ENCODE measurements at regions not wholly inside any gene's neighbourhood (a gene's known extent, or its start where the extent isn't known, plus 50 kb on each side); places are given as distances from the start of the nearest gene placed in this dataset.

DNA sequence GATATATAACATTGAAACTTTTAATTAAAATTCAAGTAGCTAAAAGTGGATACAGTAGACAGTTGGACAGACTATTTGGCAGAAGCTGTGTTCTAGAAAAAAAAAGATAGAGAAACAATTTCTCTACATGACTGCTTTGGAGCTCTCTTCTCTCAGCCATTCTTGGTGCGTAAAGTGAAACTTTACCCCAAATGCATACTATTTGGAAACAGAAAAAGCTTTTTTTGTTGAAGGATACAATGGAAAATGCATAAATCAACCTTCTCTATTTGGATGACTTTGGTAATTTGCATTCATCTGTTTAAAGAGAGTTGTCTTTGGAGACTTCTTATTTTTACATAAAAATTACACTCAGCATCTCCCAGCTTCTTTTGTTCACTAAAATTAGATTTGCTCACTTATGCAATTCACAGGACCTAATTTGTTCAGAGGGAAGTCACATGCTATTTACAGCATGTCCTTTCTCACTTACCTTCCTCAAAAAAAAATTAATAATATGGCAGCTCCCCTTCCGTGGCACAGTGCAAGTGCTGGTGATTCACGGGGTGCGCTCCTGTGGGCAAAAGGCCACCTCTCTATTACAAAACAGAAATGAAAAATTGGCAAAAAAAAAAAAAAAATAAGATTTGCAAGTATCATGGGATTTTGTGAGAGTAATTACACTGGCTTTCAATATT lies 498.9 kb downstream of the RERGL start:
- H3K4me3 ChIP-seq (ENCODE audit: low read depth, low read length, poor library complexity, severe bottlenecking), result no peak overlapping the region
- H3K4me2 ChIP-seq (ENCODE audit: low read length), result no peak overlapping the region
- H3K9me2 ChIP-seq (ENCODE audit: insufficient read depth, low read length), result no peaks in the 10 kb centered on the region
- H3K79me2 ChIP-seq (ENCODE audit: insufficient read depth, low read depth, low read length), result no peaks in the 10 kb centered on the region
- no peak for TF ChIP-seq EZH2phosphoT487 (IDR thresholded peaks at IDR 0.05; ENCODE audit: borderline replicate concordance, low read depth, low read length)
- TF ChIP-seq, protein P1, sequence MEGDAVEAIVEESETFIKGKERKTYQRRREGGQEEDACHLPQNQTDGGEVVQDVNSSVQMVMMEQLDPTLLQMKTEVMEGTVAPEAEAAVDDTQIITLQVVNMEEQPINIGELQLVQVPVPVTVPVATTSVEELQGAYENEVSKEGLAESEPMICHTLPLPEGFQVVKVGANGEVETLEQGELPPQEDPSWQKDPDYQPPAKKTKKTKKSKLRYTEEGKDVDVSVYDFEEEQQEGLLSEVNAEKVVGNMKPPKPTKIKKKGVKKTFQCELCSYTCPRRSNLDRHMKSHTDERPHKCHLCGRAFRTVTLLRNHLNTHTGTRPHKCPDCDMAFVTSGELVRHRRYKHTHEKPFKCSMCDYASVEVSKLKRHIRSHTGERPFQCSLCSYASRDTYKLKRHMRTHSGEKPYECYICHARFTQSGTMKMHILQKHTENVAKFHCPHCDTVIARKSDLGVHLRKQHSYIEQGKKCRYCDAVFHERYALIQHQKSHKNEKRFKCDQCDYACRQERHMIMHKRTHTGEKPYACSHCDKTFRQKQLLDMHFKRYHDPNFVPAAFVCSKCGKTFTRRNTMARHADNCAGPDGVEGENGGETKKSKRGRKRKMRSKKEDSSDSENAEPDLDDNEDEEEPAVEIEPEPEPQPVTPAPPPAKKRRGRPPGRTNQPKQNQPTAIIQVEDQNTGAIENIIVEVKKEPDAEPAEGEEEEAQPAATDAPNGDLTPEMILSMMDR (conservative IDR thresholded peaks at IDR 0.05; ENCODE audit: low read length), result no peak
- H4K20me1 ChIP-seq (ENCODE audit: insufficient read depth, low read length), result no peaks in the 10 kb centered on the region
- no peak overlapping the region for H2AFZ ChIP-seq (ENCODE audit: low read length)
- no peaks in the 10 kb centered on the region for H3K9me3 ChIP-seq (ENCODE audit: low read length)
- CTCF ChIA-PET (ENCODE audit: unreplicated experiment), result no interaction called here
- intact Hi-C loops (cut with micrococcal nuclease; ENCODE audit: unreplicated experiment), result no loop called here
- no peaks in the 10 kb centered on the region for H3K36me3 ChIP-seq (ENCODE audit: insufficient read depth, low read length)
- BruUV-seq (replicated peaks), result no TSS peak
- H3K4me1 ChIP-seq (ENCODE audit: insufficient read depth, low read length, poor library complexity, severe bottlenecking), result no peaks in the 10 kb centered on the region
- DNase-seq (ENCODE audit: low spot score), result no peak
- H3K27ac ChIP-seq (ENCODE audit: low read depth, low read length, poor library complexity, severe bottlenecking), result no peak overlapping the region
- POLR2A ChIA-PET, result no interaction called here

DNA sequence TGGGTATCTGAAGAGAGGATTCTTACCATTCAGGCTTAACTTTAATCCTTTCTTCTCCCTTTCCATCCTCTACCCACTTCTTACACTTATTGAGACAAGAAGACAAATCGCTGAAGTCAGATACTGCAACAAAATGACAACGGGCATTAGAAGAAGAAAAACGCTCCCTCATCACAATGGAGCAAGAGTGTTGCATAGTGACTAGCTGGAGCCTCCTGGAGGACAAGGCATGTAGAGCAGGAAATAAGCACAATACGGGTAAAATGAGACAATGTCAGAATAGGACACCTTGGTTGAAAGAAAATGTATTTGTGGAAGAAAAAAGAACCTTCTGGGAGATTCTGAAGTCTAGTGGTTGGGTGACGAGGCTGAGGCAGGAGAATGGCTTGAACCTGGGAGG lies 501.0 kb downstream of the RERGL start:
- Histone ChIP-seq H3K4me2 (ENCODE audit: low read length) (no peak overlapping the region), H3K9me2 (ENCODE audit: insufficient read depth, low read length) (no peaks in the 10 kb centered on the region), H4K20me1 (ENCODE audit: insufficient read depth, low read length) (no peaks in the 10 kb centered on the region), H3K4me3 (ENCODE audit: low read depth, low read length, poor library complexity, severe bottlenecking) (no peak overlapping the region), H2AFZ (ENCODE audit: low read length) (peak overlapping the region; percentile 23; the same call in 1 of the 2 replicates), H3K36me3 (ENCODE audit: insufficient read depth, low read length) (no peaks in the 10 kb centered on the region), H3K4me1 (ENCODE audit: insufficient read depth, low read length, poor library complexity, severe bottlenecking) (no peaks in the 10 kb centered on the region), H3K9me3 (ENCODE audit: low read length) (no peaks in the 10 kb centered on the region), H3K79me2 (ENCODE audit: insufficient read depth, low read depth, low read length) (no peaks in the 10 kb centered on the region), H3K27ac (ENCODE audit: low read depth, low read length, poor library complexity, severe bottlenecking) (no peak overlapping the region)
- peak; percentile 32 for DNase-seq (ENCODE audit: low spot score)
- TF ChIP-seq, protein P1 (conservative IDR thresholded peaks at IDR 0.05; ENCODE audit: low read length), result peak; percentile 72
- no peak for TF ChIP-seq EZH2phosphoT487 (IDR thresholded peaks at IDR 0.05; ENCODE audit: borderline replicate concordance, low read depth, low read length)
- ChIA-PET POLR2A (no interaction called here), CTCF (ENCODE audit: unreplicated experiment) (no interaction called here)
- no TSS peak for BruUV-seq (replicated peaks)
- intact Hi-C loops (cut with micrococcal nuclease; ENCODE audit: unreplicated experiment), result no loop called here

DNA sequence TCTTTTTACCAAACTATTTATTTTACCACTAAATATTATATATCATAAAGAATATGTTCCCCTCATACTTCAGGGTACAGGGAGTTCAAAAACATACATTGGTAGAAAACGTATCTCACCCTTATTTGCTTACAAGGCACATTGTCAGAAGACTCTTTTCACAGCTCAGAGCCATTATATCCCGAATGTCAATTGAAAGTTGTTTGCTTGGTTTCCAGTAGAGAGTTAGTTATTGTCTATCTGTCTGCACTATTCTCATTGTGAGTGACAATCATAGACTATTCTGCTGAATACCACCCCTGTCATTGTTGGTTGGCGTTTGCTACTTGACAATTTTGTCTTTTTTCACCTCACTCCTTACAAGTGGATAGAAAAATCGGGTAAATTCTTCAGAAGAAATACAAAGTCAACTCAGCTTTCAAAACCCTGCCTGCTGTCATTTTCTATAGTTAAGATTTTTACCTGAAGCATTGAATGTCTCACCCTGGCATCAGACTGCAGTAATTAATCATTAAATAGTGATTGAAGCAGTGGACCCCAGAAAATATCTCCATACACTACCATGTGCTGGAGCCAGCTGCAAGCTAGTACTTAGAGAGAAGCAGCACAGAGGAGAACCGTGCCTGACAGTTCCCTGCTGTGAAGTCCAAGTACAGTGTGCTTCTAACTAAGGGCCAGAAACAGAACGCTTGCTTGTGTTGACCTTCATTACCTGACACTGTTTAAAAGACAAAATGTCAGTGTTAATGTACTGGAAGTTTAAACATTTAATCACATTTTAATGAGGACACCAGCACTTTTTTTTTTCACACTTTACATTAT lies 510.6 kb downstream of the RERGL start:
- DNase-seq (ENCODE audit: low spot score), result no peak
- H3K79me2 ChIP-seq (ENCODE audit: insufficient read depth, low read depth, low read length), result no peaks in the 10 kb centered on the region
- POLR2A ChIA-PET, result interaction anchor here (0.7 kb wide), 2 partner anchors 156 to 425 kb away, joined by 3 read pairs; no protein-coding TSS in a partner anchor
- BruUV-seq (replicated peaks), result no TSS peak
- no peaks in the 10 kb centered on the region for H3K36me3 ChIP-seq (ENCODE audit: insufficient read depth, low read length)
- H3K27ac ChIP-seq (ENCODE audit: low read depth, low read length, poor library complexity, severe bottlenecking), result no peak overlapping the region
- H4K20me1 ChIP-seq (ENCODE audit: insufficient read depth, low read length), result no peaks in the 10 kb centered on the region
- CTCF ChIA-PET (ENCODE audit: unreplicated experiment), result no interaction called here
- H3K4me2 ChIP-seq (ENCODE audit: low read length), result no peak overlapping the region
- no peaks in the 10 kb centered on the region for H3K4me1 ChIP-seq (ENCODE audit: insufficient read depth, low read length, poor library complexity, severe bottlenecking)
- no peaks in the 10 kb centered on the region for H3K9me3 ChIP-seq (ENCODE audit: low read length)
- TF ChIP-seq, protein P1 (conservative IDR thresholded peaks at IDR 0.05; ENCODE audit: low read length), result no peak
- no peak for TF ChIP-seq EZH2phosphoT487 (IDR thresholded peaks at IDR 0.05; ENCODE audit: borderline replicate concordance, low read depth, low read length)
- H3K4me3 ChIP-seq (ENCODE audit: low read depth, low read length, poor library complexity, severe bottlenecking), result no peak overlapping the region
- H3K9me2 ChIP-seq (ENCODE audit: insufficient read depth, low read length), result no peaks in the 10 kb centered on the region
- no peak overlapping the region for H2AFZ ChIP-seq (ENCODE audit: low read length)
- intact Hi-C loops (cut with micrococcal nuclease; ENCODE audit: unreplicated experiment), result no loop called here
